H1 (cell line): ENCODE measurements at regions not wholly inside any gene's neighbourhood (a gene's known extent, or its start where the extent isn't known, plus 50 kb on each side); places are given as distances from the start of the nearest gene placed in this dataset.

Experiments
- CTCF ChIA-PET: fragments of 300-600 bp; sonication (Branson Sonifier 250); formaldehyde crosslinking; loops from one replicate; lab custom pipeline; 2021; ENCODE audit not compliant: partially characterized antibody; lab: Charles Lee
- POLR2A ChIA-PET: fragments of 300-600 bp; sonication (Branson Sonifier 250); formaldehyde crosslinking; loops from one replicate; lab custom pipeline; 2021; ENCODE audit warnings: inconsistent platforms; ENCODE audit not compliant: partially characterized antibody; lab: Charles Lee
- DNase-seq, 2 experiments: peaks; one replicate each; pipeline versions ENCODE4 v3.0.0 to v3.0.0-alpha.2; 2010 to 2022; ENCODE audit warnings: low spot score in 2 of 2, low read depth in 1 of 2, mixed read lengths in 1 of 2
- FAIRE-seq: peaks from 2 replicates; lab custom pipeline; 2011; peaks lifted over from hg19 to GRCh38; lab: Jason Lieb, UNC
- H2AFZ ChIP-seq: 2 replicates; pipeline ENCODE4 v1.8.1; 2012; ENCODE audit warnings: low read length, inconsistent platforms
- H2AK5ac ChIP-seq: 2 replicates; pipeline ENCODE4 v1.6.1; 2013; ENCODE audit warnings: low read depth, low read length
- H2BK120ac ChIP-seq: replicated peaks from 2 replicates; pipeline ENCODE3; 2013; ENCODE audit warnings: low read depth, low read length, inconsistent platforms
- H2BK12ac ChIP-seq: 2 replicates; pipeline ENCODE4 v1.6.1; 2013; ENCODE audit warnings: low read depth, low read length
- H2BK15ac ChIP-seq: 2 replicates; pipeline ENCODE4 v1.6.1; 2013; ENCODE audit warnings: low read length
- H2BK20ac ChIP-seq: 2 replicates; pipeline ENCODE4 v1.6.1; 2013; ENCODE audit warnings: low read length
- H2BK5ac ChIP-seq: 2 replicates; pipeline ENCODE4 v1.6.1; 2013; ENCODE audit warnings: low read depth, low read length
- H3K14ac ChIP-seq: 2 replicates; pipeline ENCODE4 v1.6.1; 2013; ENCODE audit warnings: inconsistent platforms; ENCODE audit not compliant: insufficient read length
- H3K18ac ChIP-seq: 2 replicates; pipeline ENCODE4 v1.6.1; 2013; ENCODE audit warnings: low read length; ENCODE audit errors: extremely low read depth
- H3K23ac ChIP-seq: 2 replicates; pipeline ENCODE4 v1.6.1; 2013; ENCODE audit warnings: inconsistent platforms; ENCODE audit not compliant: insufficient read length
- H3K23me2 ChIP-seq: 2 replicates; pipeline ENCODE4 v1.6.1; 2013; ENCODE audit warnings: low read depth, low read length
- H3K27ac ChIP-seq: 2 replicates; pipeline ENCODE4 v1.6.1; 2011; ENCODE audit warnings: low read depth, low read length, inconsistent platforms
- H3K27me3 ChIP-seq, 4 experiments: replicated peaks in 1 of 4; 1 replicate in 1 of 4; 2 replicates in 3 of 4; pipeline versions ENCODE4 v1.6.1 to v1.8.1; 2011 to 2013; ENCODE audit warnings: low read length in 3 of 4, mild to moderate bottlenecking in 3 of 4, inconsistent platforms in 2 of 4, mixed read lengths in 2 of 4, moderate library complexity in 1 of 4; ENCODE audit not compliant: control insufficient read depth in 3 of 4, insufficient read depth in 3 of 4; ENCODE audit errors: extremely low read depth in 1 of 4
- H3K36me3 ChIP-seq, 4 experiments: 2 replicates each; pipeline versions ENCODE4 v1.6.1 to v1.8.1; 2011 to 2013; ENCODE audit warnings: mild to moderate bottlenecking in 4 of 4, low read length in 3 of 4, moderate library complexity in 2 of 4, control low read depth in 1 of 4, inconsistent platforms in 1 of 4; ENCODE audit not compliant: insufficient read depth in 4 of 4, control insufficient read depth in 2 of 4
- H3K4ac ChIP-seq: replicated peaks from 2 replicates; pipeline ENCODE3; 2013; ENCODE audit warnings: low read length, low read depth, mixed read lengths, inconsistent platforms; ENCODE audit not compliant: insufficient read length
- H3K4me1 ChIP-seq, 4 experiments: replicated peaks in 1 of 4; 1 replicate in 1 of 4; 2 replicates in 3 of 4; pipeline versions ENCODE4 v1.6.1 to v1.8.1; 2011 to 2013; ENCODE audit warnings: low read length in 3 of 4, inconsistent platforms in 2 of 4, mixed read lengths in 1 of 4; ENCODE audit not compliant: insufficient read depth in 4 of 4, control insufficient read depth in 3 of 4
- H3K4me2 ChIP-seq, 2 experiments: 2 replicates each; pipeline versions ENCODE4 v1.6.1 to v1.8.1; 2011 to 2013; ENCODE audit warnings: low read depth in 2 of 2, low read length in 2 of 2, control low read depth in 1 of 2, inconsistent platforms in 1 of 2, mild to moderate bottlenecking in 1 of 2; ENCODE audit not compliant: insufficient read depth in 1 of 2
- H3K4me3 ChIP-seq, 4 experiments: fragments of 200-600, 300-600 bp in 1 of 4; sonication (generic), shearing (Covaris generic), sonication (Bioruptor Twin) in 1 of 4; 2 replicates each; pipeline versions ENCODE4 v1.5.1 to v1.8.1; 2011 to 2016; ENCODE audit warnings: low read length in 4 of 4, low read depth in 3 of 4, control low read depth in 2 of 4, inconsistent platforms in 2 of 4, mild to moderate bottlenecking in 2 of 4, mixed read lengths in 1 of 4, moderate library complexity in 1 of 4; ENCODE audit not compliant: insufficient read depth in 2 of 4; ENCODE audit errors: extremely low read depth in 1 of 4
- H3K56ac ChIP-seq: replicated peaks from 2 replicates; pipeline ENCODE3; 2013; ENCODE audit warnings: low read depth, mild to moderate bottlenecking, mixed read lengths, low read length, inconsistent platforms; ENCODE audit not compliant: insufficient read length
- H3K79me1 ChIP-seq: 2 replicates; pipeline ENCODE4 v1.6.1; 2013; ENCODE audit warnings: low read depth, low read length, control low read depth
- H3K79me2 ChIP-seq, 2 experiments: 2 replicates each; pipeline versions ENCODE4 v1.6.1 to v1.8.1; 2012 to 2013; ENCODE audit warnings: low read length in 2 of 2, mild to moderate bottlenecking in 2 of 2, inconsistent platforms in 1 of 2; ENCODE audit not compliant: insufficient read depth in 2 of 2, control insufficient read depth in 1 of 2
- H3K9ac ChIP-seq, 4 experiments: replicated peaks in 1 of 4; 1 replicate in 1 of 4; 2 replicates in 3 of 4; pipeline versions ENCODE4 v1.6.1 to v1.8.1; 2011 to 2013; ENCODE audit warnings: low read depth in 3 of 4, low read length in 3 of 4, control low read depth in 2 of 4, mild to moderate bottlenecking in 2 of 4, moderate library complexity in 2 of 4, inconsistent platforms in 1 of 4; ENCODE audit errors: extremely low read depth in 1 of 4
- H3K9me3 ChIP-seq, 2 experiments: 2 replicates each; pipeline versions ENCODE4 v1.6.1 to v1.8.1; 2012 to 2013; ENCODE audit warnings: mild to moderate bottlenecking in 2 of 2, moderate library complexity in 2 of 2, control low read depth in 1 of 2, inconsistent platforms in 1 of 2, low read depth in 1 of 2, low read length in 1 of 2, mixed read lengths in 1 of 2; ENCODE audit not compliant: insufficient read depth in 2 of 2
- H4K20me1 ChIP-seq, 2 experiments: replicated peaks in 1 of 2; 2 replicates each; pipeline versions ENCODE3 to v1.8.1; 2011 to 2013; ENCODE audit warnings: inconsistent platforms in 2 of 2, low read length in 2 of 2, mild to moderate bottlenecking in 1 of 2; ENCODE audit not compliant: insufficient read depth in 2 of 2, control insufficient read depth in 1 of 2
- H4K5ac ChIP-seq: 2 replicates; pipeline ENCODE4 v1.6.1; 2013; ENCODE audit warnings: low read length, low read depth, mixed read lengths, inconsistent platforms; ENCODE audit not compliant: insufficient read length
- H4K8ac ChIP-seq: 2 replicates; pipeline ENCODE4 v1.8.0; 2013; ENCODE audit warnings: mild to moderate bottlenecking, moderate library complexity, low read length, inconsistent platforms; ENCODE audit not compliant: insufficient read depth; ENCODE audit errors: extremely low read depth
- H4K91ac ChIP-seq: replicated peaks from 2 replicates; pipeline ENCODE3; 2013; ENCODE audit warnings: low read length, mixed read lengths, inconsistent platforms; ENCODE audit not compliant: insufficient read length
- BACH1 ChIP-seq: IDR thresholded peaks from 2 replicates; pipeline ENCODE4 v1.6.1; 2012; ENCODE audit warnings: low read length, improper control_type of control experiment
- CBX5 ChIP-seq: fragments of 300-800, 300-1000 bp; sonication (generic); IDR thresholded peaks from 2 replicates; pipeline ENCODE4 v1.7.1; 2016; ENCODE audit warnings: antibody characterized with exemption, low read length, low read depth
- EZH2 ChIP-seq: fragments of 200-600 bp; sonication (generic); IDR thresholded peaks from 2 replicates; pipeline ENCODE4 v1.7.1; 2012; ENCODE audit warnings: low read depth, mild to moderate bottlenecking, moderate library complexity, low read length, inconsistent platforms; ENCODE audit not compliant: severe bottlenecking
- FOSL1 ChIP-seq: IDR thresholded peaks from 2 replicates; pipeline ENCODE4 v1.6.1; 2011; ENCODE audit warnings: mild to moderate bottlenecking, low read depth, low read length, moderate library complexity; ENCODE audit not compliant: insufficient read depth
- GABPA ChIP-seq: IDR thresholded peaks from 2 replicates; pipeline ENCODE4 v1.6.1; 2011; ENCODE audit warnings: mild to moderate bottlenecking, low read length, moderate library complexity, borderline replicate concordance; ENCODE audit not compliant: insufficient read depth
- NRF1 ChIP-seq: IDR thresholded peaks from 2 replicates; pipeline ENCODE4 v1.6.1; 2011; ENCODE audit warnings: mild to moderate bottlenecking, low read depth, low read length, improper control_type of control experiment
- PHF8 ChIP-seq: fragments of 200-600 bp; sonication (generic); conservative IDR thresholded peaks from 2 replicates; pipeline ENCODE4 v1.7.1; 2012; ENCODE audit warnings: low read depth, mild to moderate bottlenecking, inconsistent platforms, low read length, moderate library complexity
- RFX5 ChIP-seq: IDR thresholded peaks from 2 replicates; pipeline ENCODE4 v1.6.1; 2011; ENCODE audit warnings: low read depth, low read length, improper control_type of control experiment, borderline replicate concordance
- SIRT6 ChIP-seq: IDR thresholded peaks from one replicate; pipeline ENCODE4 v1.7.1; 2012; ENCODE audit warnings: low read length, inconsistent platforms
- SIX5 ChIP-seq: IDR thresholded peaks from 2 replicates; pipeline ENCODE4 v1.6.1; 2011; ENCODE audit warnings: mild to moderate bottlenecking, low read depth, low read length
- SP2 ChIP-seq: IDR thresholded peaks from 2 replicates; pipeline ENCODE4 v1.6.1; 2012; ENCODE audit warnings: mild to moderate bottlenecking, low read length, inconsistent platforms
- TCF12 ChIP-seq: IDR thresholded peaks from 2 replicates; pipeline ENCODE4 v1.6.1; 2011; ENCODE audit warnings: low read depth, mild to moderate bottlenecking, low read length
- WGBS, 2 experiments: shearing (Covaris generic) in 1 of 2; methylation state at CpG; one replicate each; pipeline versions ENCODE4 v1.1.6 to v1.1.7; 2013 to 2015; ENCODE audit warnings: low lambda C conversion rate in 2 of 2, mixed read lengths in 2 of 2, inconsistent platforms in 1 of 2, low coverage in 1 of 2, missing lambda C conversion rate in 1 of 2; ENCODE audit not compliant: insufficient replicate concordance in 2 of 2, insufficient coverage in 1 of 2, insufficient read length in 1 of 2; ENCODE audit errors: extremely low coverage in 1 of 2, missing lambda C conversion rate in 1 of 2; 5-methylcytosine and 5-hydroxymethylcytosine counted together
- TF ChIP-seq, protein P1 (sequence below): IDR thresholded peaks from 2 replicates; pipeline ENCODE4 v1.6.1; 2012; ENCODE audit warnings: inconsistent platforms
- TF ChIP-seq, protein P2 (sequence below): IDR thresholded peaks from 2 replicates; pipeline ENCODE4 v1.6.1; 2012; ENCODE audit warnings: inconsistent platforms

DNA sequence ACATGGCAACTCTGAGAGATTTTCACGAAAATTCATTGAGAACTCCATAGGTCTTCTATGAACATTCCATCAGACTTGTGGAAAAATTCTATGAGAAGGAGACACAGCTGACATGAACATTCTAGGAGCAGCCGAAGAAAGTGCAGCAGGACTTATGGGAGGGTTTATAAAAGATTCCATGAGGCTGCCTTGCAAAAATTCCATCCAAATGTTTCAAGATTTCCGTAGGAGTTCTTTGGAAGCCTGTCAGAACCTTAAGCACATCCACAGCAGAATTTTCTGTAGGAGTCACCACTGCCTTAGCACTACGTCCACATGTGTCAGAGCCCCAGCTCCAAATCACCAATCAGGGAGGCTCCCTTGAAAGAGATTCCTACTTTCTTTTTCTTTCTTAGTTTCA lies 67.0 kb upstream of the MSX1 start:
- Histone ChIP-seq H3K18ac (no peak overlapping the region), H4K8ac (no peak overlapping the region), H4K91ac (no peak overlapping the region), H4K20me1 (peaks cover 0 to 6% of the 10 kb centered on the region in 2 experiments), H4K5ac (no peak overlapping the region), H2BK20ac (no peak overlapping the region), H2BK15ac (no peak overlapping the region), H3K79me1 (no peaks in the 10 kb centered on the region), H3K4ac (no peak overlapping the region), H3K27ac (no peak overlapping the region), H3K56ac (no peak overlapping the region), H3K79me2 (no peaks in the 10 kb centered on the region), H2BK5ac (no peak overlapping the region), H3K9ac (no peak overlapping the region), H3K4me1 (peaks cover 0 to 11% (median 3%) of the 10 kb centered on the region in 4 experiments; a peak in 6 of 7 replicates), H3K4me3 (no peak overlapping the region), H3K4me2 (no peak overlapping the region), H3K27me3 (peaks cover 0 to 8% (median 2%) of the 10 kb centered on the region in 4 experiments; a peak in 2 of 7 replicates), H3K9me3 (peaks cover 11 to 18% of the 10 kb centered on the region in 2 experiments), H3K14ac (no peak overlapping the region), H2AK5ac (no peak overlapping the region), H2BK120ac (no peak overlapping the region), H2BK12ac (no peak overlapping the region), H3K23me2 (peaks cover 7% of the 10 kb centered on the region; the same call in 1 of the 2 replicates), H2AFZ (no peak overlapping the region), H3K23ac (no peak overlapping the region), H3K36me3 (no peaks in the 10 kb centered on the region)
- ChIA-PET CTCF (interaction anchor here (1.0 to 1.1 kb wide), 2 partner anchors 24 to 30 kb away, joined by 3 read pairs; no protein-coding TSS in a partner anchor), POLR2A (interaction anchor here (1.1 kb wide), 1 partner anchor 13 kb away, joined by 3 read pairs; no protein-coding TSS in a partner anchor)
- no peak for DNase-seq
- WGBS, 2 experiments = 94% methylated on average over 4 of the region's 4 CpGs; no CpG with 5 or more reads in 1 of the 2 experiments
- FAIRE-seq = no peak
- TF ChIP-seq CBX5 (no peak), RFX5 (no peak), EZH2 (no peak), SIX5 (no peak), PHF8 (no peak), GABPA (no peak), BACH1 (no peak), SIRT6 (no peak), FOSL1 (no peak), NRF1 (no peak), TCF12 (no peak), SP2 (no peak)
- TF ChIP-seq, protein P1, sequence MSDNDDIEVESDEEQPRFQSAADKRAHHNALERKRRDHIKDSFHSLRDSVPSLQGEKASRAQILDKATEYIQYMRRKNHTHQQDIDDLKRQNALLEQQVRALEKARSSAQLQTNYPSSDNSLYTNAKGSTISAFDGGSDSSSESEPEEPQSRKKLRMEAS = no peak
- TF ChIP-seq, protein P2, sequence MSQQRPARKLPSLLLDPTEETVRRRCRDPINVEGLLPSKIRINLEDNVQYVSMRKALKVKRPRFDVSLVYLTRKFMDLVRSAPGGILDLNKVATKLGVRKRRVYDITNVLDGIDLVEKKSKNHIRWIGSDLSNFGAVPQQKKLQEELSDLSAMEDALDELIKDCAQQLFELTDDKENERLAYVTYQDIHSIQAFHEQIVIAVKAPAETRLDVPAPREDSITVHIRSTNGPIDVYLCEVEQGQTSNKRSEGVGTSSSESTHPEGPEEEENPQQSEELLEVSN = no peak
